ENCODE measurements at regions not wholly inside any gene's neighbourhood (a gene's known extent, or its start where the extent isn't known, plus 50 kb on each side); places are given as distances from the start of the nearest gene placed in this dataset.

GRCh38 chr11:15370495-15371147 lies 255.9 kb downstream of the INSC start:
- DNase-seq (ENCODE audit: low spot score): no peak
- no CpG with 5 or more reads among the region's 5 CpGs for whole genome bisulfite sequencing, 2 donors (ENCODE audit: extremely low coverage in 2 of 2, insufficient read length in 2 of 2, insufficient replicate concordance in 1 of 2)
- no peak overlapping the region for H3K18ac ChIP-seq (ENCODE audit: low read length)
- H3K4me1 ChIP-seq (ENCODE audit: control insufficient read depth in 2 of 2, insufficient read depth in 1 of 2, low read depth in 1 of 2, low read length in 2 of 2): peaks cover 0 to 2% of the 10 kb centered on the region in 2 donors
- no peak overlapping the region for H2BK120ac ChIP-seq (ENCODE audit: low read depth, low read length)
- no peak overlapping the region for H3K23ac ChIP-seq (ENCODE audit: low read depth, low read length, poor library complexity)
- H3K79me1 ChIP-seq (ENCODE audit: low read depth, low read length): no peaks in the 10 kb centered on the region
- peaks cover 0 to 4% (median 0%) of the 10 kb centered on the region in 3 experiments for H3K27me3 ChIP-seq (ENCODE audit: control insufficient read depth in 3 of 3, insufficient read depth in 3 of 3, low read depth in 1 of 3, low read length in 3 of 3)
- no peak overlapping the region for H2BK5ac ChIP-seq (ENCODE audit: low read length)
- no peak overlapping the region for H3K4ac ChIP-seq (ENCODE audit: low read length)
- no peak overlapping the region for H3K14ac ChIP-seq (ENCODE audit: low read length)
- no peak overlapping the region for H3K4me3 ChIP-seq (ENCODE audit: low read length in 2 of 2)
- no peak overlapping the region for H2BK15ac ChIP-seq (ENCODE audit: low read length)
- no peak overlapping the region for H2AK5ac ChIP-seq (ENCODE audit: low read depth, low read length)
- H4K91ac ChIP-seq (ENCODE audit: low read depth, low read length, poor library complexity): no peak overlapping the region
- H3K36me3 ChIP-seq (replicated peaks in 1 of 2; ENCODE audit: control insufficient read depth in 2 of 2, insufficient read depth in 2 of 2, low read length in 2 of 2): no peaks in the 10 kb centered on the region
- no peak overlapping the region for H4K8ac ChIP-seq (ENCODE audit: low read depth, low read length)
- no peak overlapping the region for H3K9ac ChIP-seq (ENCODE audit: low read depth, low read length, poor library complexity)
- H2AFZ ChIP-seq (ENCODE audit: low read length): no peak overlapping the region
- no peak overlapping the region for H2BK12ac ChIP-seq (ENCODE audit: low read length)
- no peak overlapping the region for H3K27ac ChIP-seq (replicated peaks; ENCODE audit: low read length)
- no peak overlapping the region for H3K4me2 ChIP-seq (ENCODE audit: insufficient read depth, low read length, poor library complexity, severe bottlenecking)
- H3K9me3 ChIP-seq (replicated peaks in 1 of 2; ENCODE audit: control insufficient read depth in 2 of 2, insufficient read depth in 1 of 2, low read depth in 1 of 2, low read length in 2 of 2): no peaks in the 10 kb centered on the region

- Histone ChIP-seq H3K36me3 (replicated peaks in 1 of 2; ENCODE audit: control insufficient read depth in 2 of 2, insufficient read depth in 2 of 2, low read length in 2 of 2) (no peaks in the 10 kb centered on the region), H3K4me1 (ENCODE audit: control insufficient read depth in 2 of 2, insufficient read depth in 1 of 2, low read depth in 1 of 2, low read length in 2 of 2) (peaks cover 0 to 2% of the 10 kb centered on the region in 2 donors), H3K27ac (replicated peaks; ENCODE audit: low read length) (no peak overlapping the region), H2BK120ac (ENCODE audit: low read depth, low read length) (no peak overlapping the region), H3K18ac (ENCODE audit: low read length) (no peak overlapping the region), H4K8ac (ENCODE audit: low read depth, low read length) (no peak overlapping the region), H3K4me3 (ENCODE audit: low read length in 2 of 2) (no peak overlapping the region), H3K4me2 (ENCODE audit: insufficient read depth, low read length, poor library complexity, severe bottlenecking) (no peak overlapping the region), H3K27me3 (ENCODE audit: control insufficient read depth in 3 of 3, insufficient read depth in 3 of 3, low read depth in 1 of 3, low read length in 3 of 3) (peaks cover 0 to 4% (median 0%) of the 10 kb centered on the region in 3 experiments), H3K9ac (ENCODE audit: low read depth, low read length, poor library complexity) (no peak overlapping the region), H2AK5ac (ENCODE audit: low read depth, low read length) (no peak overlapping the region), H3K23ac (ENCODE audit: low read depth, low read length, poor library complexity) (no peak overlapping the region), H3K14ac (ENCODE audit: low read length) (no peak overlapping the region), H2BK5ac (ENCODE audit: low read length) (no peak overlapping the region), H2AFZ (ENCODE audit: low read length) (no peak overlapping the region), H2BK15ac (ENCODE audit: low read length) (no peak overlapping the region), H3K4ac (ENCODE audit: low read length) (no peak overlapping the region), H4K91ac (ENCODE audit: low read depth, low read length, poor library complexity) (no peak overlapping the region), H3K9me3 (replicated peaks in 1 of 2; ENCODE audit: control insufficient read depth in 2 of 2, insufficient read depth in 1 of 2, low read depth in 1 of 2, low read length in 2 of 2) (no peaks in the 10 kb centered on the region), H3K79me1 (ENCODE audit: low read depth, low read length) (no peaks in the 10 kb centered on the region), H2BK12ac (ENCODE audit: low read length) (no peak overlapping the region)
- no CpG with 5 or more reads among the region's 1 CpG for WGBS, 2 donors (ENCODE audit: extremely low coverage in 2 of 2, insufficient read length in 2 of 2, insufficient replicate concordance in 1 of 2)
- no peak for DNase-seq (ENCODE audit: low spot score)
These were observed 256.8 kb downstream of the INSC start for GRCh38 chr11:15371533-15371932.

DNA sequence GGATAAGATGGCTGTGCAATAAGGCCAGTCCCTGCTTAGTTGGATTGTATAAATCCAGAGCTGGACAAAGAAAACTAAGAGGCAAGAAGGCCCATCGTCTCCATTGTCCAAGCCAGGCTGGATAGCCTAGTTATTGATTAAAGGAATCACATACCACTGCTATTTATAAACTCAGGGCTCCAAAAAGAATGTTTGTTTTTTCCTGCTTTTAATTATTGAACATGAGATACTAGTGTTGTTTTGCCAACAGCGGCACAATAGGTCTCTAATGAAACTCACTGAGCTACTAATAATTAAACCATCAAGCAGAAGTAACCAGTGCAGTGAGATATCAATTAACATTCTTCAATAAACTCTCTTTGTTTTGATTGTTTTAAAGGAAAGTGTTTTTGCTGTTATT lies 259.7 kb downstream of the INSC start:
- no peak overlapping the region for H3K9ac ChIP-seq (ENCODE audit: low read depth, low read length, poor library complexity)
- H2BK12ac ChIP-seq (ENCODE audit: low read length): no peak overlapping the region
- H3K18ac ChIP-seq (ENCODE audit: low read length): no peak overlapping the region
- no peaks in the 10 kb centered on the region for H3K27me3 ChIP-seq (ENCODE audit: control insufficient read depth in 3 of 3, insufficient read depth in 3 of 3, low read depth in 1 of 3, low read length in 3 of 3)
- no CpG with 5 or more reads among the region's 2 CpGs for WGBS, 2 donors (ENCODE audit: extremely low coverage in 2 of 2, insufficient read length in 2 of 2, insufficient replicate concordance in 1 of 2)
- H2AK5ac ChIP-seq (ENCODE audit: low read depth, low read length): no peak overlapping the region
- no peak for DNase-seq (ENCODE audit: low spot score)
- no peak overlapping the region for H3K4me3 ChIP-seq (ENCODE audit: low read length in 2 of 2)
- no peaks in the 10 kb centered on the region for H3K4me1 ChIP-seq (ENCODE audit: control insufficient read depth in 2 of 2, insufficient read depth in 1 of 2, low read depth in 1 of 2, low read length in 2 of 2)
- no peak overlapping the region for H4K91ac ChIP-seq (ENCODE audit: low read depth, low read length, poor library complexity)
- H3K79me1 ChIP-seq (ENCODE audit: low read depth, low read length): no peaks in the 10 kb centered on the region
- no peak overlapping the region for H4K8ac ChIP-seq (ENCODE audit: low read depth, low read length)
- no peaks in the 10 kb centered on the region for H3K36me3 ChIP-seq (replicated peaks in 1 of 2; ENCODE audit: control insufficient read depth in 2 of 2, insufficient read depth in 2 of 2, low read length in 2 of 2)
- H3K27ac ChIP-seq (replicated peaks; ENCODE audit: low read length): no peak overlapping the region
- no peak overlapping the region for H2AFZ ChIP-seq (ENCODE audit: low read length)
- H2BK5ac ChIP-seq (ENCODE audit: low read length): no peak overlapping the region
- no peak overlapping the region for H3K4me2 ChIP-seq (ENCODE audit: insufficient read depth, low read length, poor library complexity, severe bottlenecking)
- H2BK120ac ChIP-seq (ENCODE audit: low read depth, low read length): no peak overlapping the region
- H3K4ac ChIP-seq (ENCODE audit: low read length): no peak overlapping the region
- peaks cover 0 to 3% of the 10 kb centered on the region in 2 donors for H3K9me3 ChIP-seq (replicated peaks in 1 of 2; ENCODE audit: control insufficient read depth in 2 of 2, insufficient read depth in 1 of 2, low read depth in 1 of 2, low read length in 2 of 2)
- no peak overlapping the region for H2BK15ac ChIP-seq (ENCODE audit: low read length)
- no peak overlapping the region for H3K14ac ChIP-seq (ENCODE audit: low read length)
- H3K23ac ChIP-seq (ENCODE audit: low read depth, low read length, poor library complexity): no peak overlapping the region

DNA sequence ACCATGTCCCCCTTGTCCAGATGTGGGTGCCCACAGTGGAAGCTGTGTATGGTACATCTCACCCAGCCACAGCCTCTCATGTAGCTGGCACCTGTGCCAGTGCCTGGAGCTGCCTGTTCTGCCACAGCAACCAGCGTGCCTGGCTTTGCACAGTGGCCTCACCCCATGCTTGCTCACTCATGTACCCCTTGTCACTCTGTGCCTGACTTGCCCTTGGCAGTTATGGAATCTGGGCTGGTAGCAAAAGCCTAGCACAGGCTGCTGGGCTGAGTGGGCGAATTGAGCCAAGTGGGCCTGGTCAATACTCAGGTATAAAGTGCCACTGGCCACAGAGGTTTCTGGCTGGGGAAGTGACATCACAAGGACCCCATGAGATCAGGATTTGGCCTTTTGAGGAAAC lies 264.2 kb downstream of the INSC start:
- H4K8ac ChIP-seq (ENCODE audit: low read depth, low read length): no peak overlapping the region
- H4K91ac ChIP-seq (ENCODE audit: low read depth, low read length, poor library complexity): no peak overlapping the region
- H3K36me3 ChIP-seq (replicated peaks in 1 of 2; ENCODE audit: control insufficient read depth in 2 of 2, insufficient read depth in 2 of 2, low read length in 2 of 2): no peaks in the 10 kb centered on the region
- no peak overlapping the region for H3K4ac ChIP-seq (ENCODE audit: low read length)
- H3K18ac ChIP-seq (ENCODE audit: low read length): peak overlapping the region; percentile 76
- peak overlapping the region; percentile 44 for H3K14ac ChIP-seq (ENCODE audit: low read length)
- no peak for DNase-seq (ENCODE audit: low spot score)
- WGBS, 2 donors (ENCODE audit: extremely low coverage in 2 of 2, insufficient read length in 2 of 2, insufficient replicate concordance in 1 of 2): no CpG with 5 or more reads among the region's 2 CpGs
- H3K4me1 ChIP-seq (ENCODE audit: control insufficient read depth in 2 of 2, insufficient read depth in 1 of 2, low read depth in 1 of 2, low read length in 2 of 2): no peaks in the 10 kb centered on the region
- no peak overlapping the region for H2AK5ac ChIP-seq (ENCODE audit: low read depth, low read length)
- peaks cover 0 to 3% of the 10 kb centered on the region in 2 donors for H3K9me3 ChIP-seq (replicated peaks in 1 of 2; ENCODE audit: control insufficient read depth in 2 of 2, insufficient read depth in 1 of 2, low read depth in 1 of 2, low read length in 2 of 2)
- no peaks in the 10 kb centered on the region for H3K27me3 ChIP-seq (ENCODE audit: control insufficient read depth in 3 of 3, insufficient read depth in 3 of 3, low read depth in 1 of 3, low read length in 3 of 3)
- no peak overlapping the region for H3K4me2 ChIP-seq (ENCODE audit: insufficient read depth, low read length, poor library complexity, severe bottlenecking)
- peak overlapping the region; percentile 39 for H2BK15ac ChIP-seq (ENCODE audit: low read length)
- H3K9ac ChIP-seq (ENCODE audit: low read depth, low read length, poor library complexity): peak overlapping the region; percentile 9
- no peak overlapping the region for H3K27ac ChIP-seq (replicated peaks; ENCODE audit: low read length)
- H2BK5ac ChIP-seq (ENCODE audit: low read length): no peak overlapping the region
- H2BK120ac ChIP-seq (ENCODE audit: low read depth, low read length): no peak overlapping the region
- no peak overlapping the region for H3K23ac ChIP-seq (ENCODE audit: low read depth, low read length, poor library complexity)
- H3K79me1 ChIP-seq (ENCODE audit: low read depth, low read length): no peaks in the 10 kb centered on the region
- H2BK12ac ChIP-seq (ENCODE audit: low read length): no peak overlapping the region
- no peak overlapping the region for H2AFZ ChIP-seq (ENCODE audit: low read length)
- no peak overlapping the region for H3K4me3 ChIP-seq (ENCODE audit: low read length in 2 of 2)

Measured in neuronal stem cell (in vitro differentiated cells).